ENCODE measurements at regions not wholly inside any gene's neighbourhood (a gene's known extent, or its start where the extent isn't known, plus 50 kb on each side); places are given as distances from the start of the nearest gene placed in this dataset.

GRCh38 chr2:118340103-118340502, 251.8 kb downstream of the INSIG2 start:
- TF ChIP-seq, protein P1, sequence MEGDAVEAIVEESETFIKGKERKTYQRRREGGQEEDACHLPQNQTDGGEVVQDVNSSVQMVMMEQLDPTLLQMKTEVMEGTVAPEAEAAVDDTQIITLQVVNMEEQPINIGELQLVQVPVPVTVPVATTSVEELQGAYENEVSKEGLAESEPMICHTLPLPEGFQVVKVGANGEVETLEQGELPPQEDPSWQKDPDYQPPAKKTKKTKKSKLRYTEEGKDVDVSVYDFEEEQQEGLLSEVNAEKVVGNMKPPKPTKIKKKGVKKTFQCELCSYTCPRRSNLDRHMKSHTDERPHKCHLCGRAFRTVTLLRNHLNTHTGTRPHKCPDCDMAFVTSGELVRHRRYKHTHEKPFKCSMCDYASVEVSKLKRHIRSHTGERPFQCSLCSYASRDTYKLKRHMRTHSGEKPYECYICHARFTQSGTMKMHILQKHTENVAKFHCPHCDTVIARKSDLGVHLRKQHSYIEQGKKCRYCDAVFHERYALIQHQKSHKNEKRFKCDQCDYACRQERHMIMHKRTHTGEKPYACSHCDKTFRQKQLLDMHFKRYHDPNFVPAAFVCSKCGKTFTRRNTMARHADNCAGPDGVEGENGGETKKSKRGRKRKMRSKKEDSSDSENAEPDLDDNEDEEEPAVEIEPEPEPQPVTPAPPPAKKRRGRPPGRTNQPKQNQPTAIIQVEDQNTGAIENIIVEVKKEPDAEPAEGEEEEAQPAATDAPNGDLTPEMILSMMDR (IDR thresholded peaks at IDR 0.05): no peak
- no peak for TF ChIP-seq POLR2A (IDR thresholded peaks at IDR 0.05)

All from ovary (tissue), 3 donors.